ENCODE measurements at regions not wholly inside any gene's neighbourhood (a gene's known extent, or its start where the extent isn't known, plus 50 kb on each side); places are given as distances from the start of the nearest gene placed in this dataset.

- Histone ChIP-seq H4K20me1 (ENCODE audit: insufficient read depth, low read length) (no peaks in the 10 kb centered on the region), H3K9me3 (ENCODE audit: low read length) (no peaks in the 10 kb centered on the region), H3K36me3 (ENCODE audit: insufficient read depth, low read length) (no peaks in the 10 kb centered on the region), H3K4me1 (ENCODE audit: insufficient read depth, low read length, poor library complexity, severe bottlenecking) (no peaks in the 10 kb centered on the region), H2AFZ (ENCODE audit: low read length) (no peak overlapping the region), H3K9me2 (ENCODE audit: insufficient read depth, low read length) (peaks cover 6% of the 10 kb centered on the region; the same call in 1 of the 2 replicates), H3K4me2 (ENCODE audit: low read length) (no peak overlapping the region), H3K79me2 (ENCODE audit: insufficient read depth, low read depth, low read length) (no peaks in the 10 kb centered on the region), H3K4me3 (ENCODE audit: low read depth, low read length, poor library complexity, severe bottlenecking) (no peak overlapping the region), H3K27ac (ENCODE audit: low read depth, low read length, poor library complexity, severe bottlenecking) (no peak overlapping the region)
- no peak for TF ChIP-seq CTCF (conservative IDR thresholded peaks at IDR 0.05; ENCODE audit: low read length)
- TF ChIP-seq EZH2phosphoT487 (IDR thresholded peaks at IDR 0.05; ENCODE audit: borderline replicate concordance, low read depth, low read length) = no peak
- peak; percentile 7 for DNase-seq (ENCODE audit: low spot score)
- BruUV-seq (replicated peaks) = no TSS peak
- intact Hi-C loops (cut with micrococcal nuclease; ENCODE audit: unreplicated experiment) = no loop called here
- POLR2A ChIA-PET = interaction anchor here (0.8 kb wide), 1 partner anchor 14 kb away, joined by 4 read pairs; no protein-coding TSS in a partner anchor
- CTCF ChIA-PET (ENCODE audit: unreplicated experiment) = no interaction called here
These were observed 121.4 kb upstream of the GMNC start for GRCh38 chr3:190983875-190984274.

- DNase-seq (ENCODE audit: low spot score) = no peak
- no peak for TF ChIP-seq EZH2phosphoT487 (IDR thresholded peaks at IDR 0.05; ENCODE audit: borderline replicate concordance, low read depth, low read length)
- TF ChIP-seq CTCF (conservative IDR thresholded peaks at IDR 0.05; ENCODE audit: low read length) = no peak
- Histone ChIP-seq H3K4me3 (ENCODE audit: low read depth, low read length, poor library complexity, severe bottlenecking) (no peak overlapping the region), H3K36me3 (ENCODE audit: insufficient read depth, low read length) (no peaks in the 10 kb centered on the region), H3K4me1 (ENCODE audit: insufficient read depth, low read length, poor library complexity, severe bottlenecking) (no peaks in the 10 kb centered on the region), H3K9me3 (ENCODE audit: low read length) (no peaks in the 10 kb centered on the region), H3K79me2 (ENCODE audit: insufficient read depth, low read depth, low read length) (no peaks in the 10 kb centered on the region), H3K9me2 (ENCODE audit: insufficient read depth, low read length) (no peaks in the 10 kb centered on the region), H2AFZ (ENCODE audit: low read length) (no peak overlapping the region), H3K4me2 (ENCODE audit: low read length) (no peak overlapping the region), H4K20me1 (ENCODE audit: insufficient read depth, low read length) (no peaks in the 10 kb centered on the region), H3K27ac (ENCODE audit: low read depth, low read length, poor library complexity, severe bottlenecking) (no peak overlapping the region)
- CTCF ChIA-PET (ENCODE audit: unreplicated experiment) = no interaction called here
- intact Hi-C loops (cut with micrococcal nuclease; ENCODE audit: unreplicated experiment) = no loop called here
- POLR2A ChIA-PET = interaction anchor here (0.6 kb wide), 2 partner anchors 251 to 1075 kb away, joined by 3 to 4 read pairs; no protein-coding TSS in a partner anchor
- no TSS peak for BruUV-seq (replicated peaks)
These were observed 111.3 kb upstream of the GMNC start for GRCh38 chr3:190973771-190974170.

- H3K4me1 ChIP-seq (ENCODE audit: insufficient read depth, low read length, poor library complexity, severe bottlenecking) = no peaks in the 10 kb centered on the region
- POLR2A ChIA-PET = interaction anchor here (0.7 kb wide), 1 partner anchor 525 kb away, joined by 4 read pairs; no protein-coding TSS in a partner anchor
- no peaks in the 10 kb centered on the region for H3K9me3 ChIP-seq (ENCODE audit: low read length)
- CTCF ChIA-PET (ENCODE audit: unreplicated experiment) = no interaction called here
- intact Hi-C loops (cut with micrococcal nuclease; ENCODE audit: unreplicated experiment) = no loop called here
- H3K79me2 ChIP-seq (ENCODE audit: insufficient read depth, low read depth, low read length) = no peaks in the 10 kb centered on the region
- H3K36me3 ChIP-seq (ENCODE audit: insufficient read depth, low read length) = no peaks in the 10 kb centered on the region
- TF ChIP-seq CTCF (conservative IDR thresholded peaks at IDR 0.05; ENCODE audit: low read length) (no peak), EZH2phosphoT487 (IDR thresholded peaks at IDR 0.05; ENCODE audit: borderline replicate concordance, low read depth, low read length) (no peak)
- DNase-seq (ENCODE audit: low spot score) = no peak
- H3K4me3 ChIP-seq (ENCODE audit: low read depth, low read length, poor library complexity, severe bottlenecking) = no peak overlapping the region
- H3K4me2 ChIP-seq (ENCODE audit: low read length) = no peak overlapping the region
- H4K20me1 ChIP-seq (ENCODE audit: insufficient read depth, low read length) = no peaks in the 10 kb centered on the region
- H3K27ac ChIP-seq (ENCODE audit: low read depth, low read length, poor library complexity, severe bottlenecking) = no peak overlapping the region
- no peaks in the 10 kb centered on the region for H3K9me2 ChIP-seq (ENCODE audit: insufficient read depth, low read length)
- no peak overlapping the region for H2AFZ ChIP-seq (ENCODE audit: low read length)
- no TSS peak for BruUV-seq (replicated peaks)
These were observed 110.4 kb upstream of the GMNC start for GRCh38 chr3:190972840-190973270.
